HFFc6 (cell line): ENCODE measurements at regions not wholly inside any gene's neighbourhood (a gene's known extent, or its start where the extent isn't known, plus 50 kb on each side); places are given as distances from the start of the nearest gene placed in this dataset.

Source experiments
- DNase-seq: peaks from one replicate; pipeline ENCODE4 v3.0.0-alpha.2; 2018
- H3K27ac Mint-ChIP-seq: 2 replicates; pipeline ENCODE4 v1.8.0; 2020; ENCODE audit warnings: mild to moderate bottlenecking, mixed read lengths
- H3K27me3 Mint-ChIP-seq: 2 replicates; pipeline ENCODE4 v1.8.0; 2021; ENCODE audit warnings: mild to moderate bottlenecking, moderate library complexity, mixed read lengths; ENCODE audit not compliant: insufficient read depth
- H3K36me3 Mint-ChIP-seq: 2 replicates; pipeline ENCODE4 v1.8.0; 2021; ENCODE audit warnings: low read depth, mixed read lengths
- H3K4me1 Mint-ChIP-seq: 2 replicates; pipeline ENCODE4 v1.8.0; 2020; ENCODE audit warnings: low read depth, mixed read lengths
- H3K4me3 Mint-ChIP-seq: 2 replicates; pipeline ENCODE4 v1.8.0; 2020; ENCODE audit warnings: mild to moderate bottlenecking, moderate library complexity, mixed read lengths
- H3K9me3 Mint-ChIP-seq: 2 replicates; pipeline ENCODE4 v1.8.0; 2020; ENCODE audit warnings: mild to moderate bottlenecking, mixed read lengths
- CTCF ChIP-seq: fragments of 200-600 bp; sonication (generic); IDR thresholded peaks from 2 replicates; pipeline ENCODE4 v1.5.0; 2021; ENCODE audit warnings: antibody characterized with exemption, mild to moderate bottlenecking

GRCh38 chr1:189350983-189351616 is 1126.6 kb downstream of the BRINP3 start:
- Mint-ChIP-seq H3K36me3 (0 out of 2 replicates have a peak, but pooled peaks cover 3% of the 10 kb centered on the region), H3K9me3 (peaks cover 35% of the 10 kb centered on the region), H3K4me1 (no peaks in the 10 kb centered on the region), H3K27me3 (no peaks in the 10 kb centered on the region), H3K27ac (no peak overlapping the region), H3K4me3 (no peak overlapping the region)
- no peak for DNase-seq
- TF ChIP-seq CTCF: no peak

- no peaks in the 10 kb centered on the region for H3K27me3 Mint-ChIP-seq
- no peak overlapping the region for H3K27ac Mint-ChIP-seq
- no peak overlapping the region for H3K4me3 Mint-ChIP-seq
- no peak for TF ChIP-seq CTCF
- peaks cover 30% of the 10 kb centered on the region for H3K9me3 Mint-ChIP-seq
- DNase-seq: no peak
- 0 out of 2 replicates have a peak, but pooled peaks cover 3% of the 10 kb centered on the region for H3K36me3 Mint-ChIP-seq
- no peaks in the 10 kb centered on the region for H3K4me1 Mint-ChIP-seq
These were observed 1125.7 kb downstream of the BRINP3 start for GRCh38 chr1:189351960-189352359.

- 0 out of 2 replicates have a peak, but pooled peaks cover 3% of the 10 kb centered on the region for H3K36me3 Mint-ChIP-seq
- no peak overlapping the region for H3K27ac Mint-ChIP-seq
- no peak for TF ChIP-seq CTCF
- H3K27me3 Mint-ChIP-seq: no peaks in the 10 kb centered on the region
- no peak overlapping the region for H3K4me3 Mint-ChIP-seq
- DNase-seq: no peak
- peaks cover 25% of the 10 kb centered on the region for H3K9me3 Mint-ChIP-seq
- no peaks in the 10 kb centered on the region for H3K4me1 Mint-ChIP-seq
These were observed 1121.5 kb downstream of the BRINP3 start for GRCh38 chr1:189356206-189356605.

- H3K27ac Mint-ChIP-seq: no peak overlapping the region
These were observed 1120.3 kb downstream of the BRINP3 start for GRCh38 chr1:189357317-189357716.

GRCh38 chr1:189369612-189370011 is 1108.1 kb downstream of the BRINP3 start:
- Mint-ChIP-seq H3K4me3 (no peak overlapping the region), H3K27ac (no peak overlapping the region), H3K27me3 (no peaks in the 10 kb centered on the region; the same call in 1 of the 2 replicates), H3K9me3 (peaks cover 24% of the 10 kb centered on the region), H3K36me3 (no peaks in the 10 kb centered on the region), H3K4me1 (no peaks in the 10 kb centered on the region)
- TF ChIP-seq CTCF: no peak
- no peak for DNase-seq

More at GRCh38 chr1:189357317-189357716, 1120.3 kb downstream of the BRINP3 start:
- Mint-ChIP-seq H3K36me3 (0 out of 2 replicates have a peak, but pooled peaks cover 3% of the 10 kb centered on the region), H3K4me1 (no peaks in the 10 kb centered on the region), H3K4me3 (no peak overlapping the region), H3K9me3 (peaks cover 32% of the 10 kb centered on the region), H3K27me3 (no peaks in the 10 kb centered on the region)
- TF ChIP-seq CTCF: no peak
- DNase-seq: no peak
